ENCODE measurements at regions not wholly inside any gene's neighbourhood (a gene's known extent, or its start where the extent isn't known, plus 50 kb on each side); places are given as distances from the start of the nearest gene placed in this dataset.
"Not testable (repeated sequence)": the region's sequence is repeated elsewhere in the genome, so short reads cannot be mapped to it uniquely, and the experiment has no call there.

DNA sequence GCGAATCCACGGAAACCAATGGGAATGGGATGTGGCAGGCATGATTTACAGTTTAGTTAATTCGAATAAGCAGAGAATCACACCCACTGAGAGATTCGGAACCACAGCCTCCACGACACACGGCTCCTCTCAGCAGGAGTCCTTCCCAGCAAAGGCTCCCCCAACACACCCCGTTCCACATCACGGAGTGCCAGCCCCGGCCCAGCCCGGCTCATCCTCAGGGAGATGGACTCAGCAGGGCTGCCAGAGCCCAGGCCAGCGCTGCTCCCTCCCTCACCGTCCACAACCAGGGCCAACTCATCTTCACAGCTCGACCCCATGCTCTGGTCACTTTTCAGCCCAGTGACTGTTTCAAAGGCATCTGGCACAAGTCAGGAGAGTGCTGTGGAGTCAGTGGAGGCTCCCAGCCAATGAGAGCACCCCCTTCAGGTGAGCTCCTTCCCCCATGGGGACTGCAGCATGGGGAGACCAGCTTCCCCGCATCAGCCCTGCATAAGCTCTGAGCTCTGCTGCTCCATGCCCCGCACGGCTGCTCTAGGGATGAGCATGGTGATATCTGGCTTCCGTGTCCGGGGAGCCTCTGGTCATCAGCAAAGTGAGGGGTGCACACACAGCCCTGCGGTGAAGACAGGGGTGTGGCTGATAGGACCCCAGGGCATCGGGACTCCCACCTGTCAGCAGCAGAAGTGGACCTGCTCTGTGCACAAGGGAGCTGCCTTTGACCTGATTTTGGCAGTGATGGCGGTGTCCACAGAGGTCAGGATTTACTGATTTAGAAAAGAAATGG, 238.8 kb upstream of the SFSWAP start:
- Mint-ChIP-seq H3K9me3 (no peaks in the 10 kb centered on the region), H3K27ac (no peak overlapping the region)
- intact Hi-C loops (cut with micrococcal nuclease): no loop called here

DNA sequence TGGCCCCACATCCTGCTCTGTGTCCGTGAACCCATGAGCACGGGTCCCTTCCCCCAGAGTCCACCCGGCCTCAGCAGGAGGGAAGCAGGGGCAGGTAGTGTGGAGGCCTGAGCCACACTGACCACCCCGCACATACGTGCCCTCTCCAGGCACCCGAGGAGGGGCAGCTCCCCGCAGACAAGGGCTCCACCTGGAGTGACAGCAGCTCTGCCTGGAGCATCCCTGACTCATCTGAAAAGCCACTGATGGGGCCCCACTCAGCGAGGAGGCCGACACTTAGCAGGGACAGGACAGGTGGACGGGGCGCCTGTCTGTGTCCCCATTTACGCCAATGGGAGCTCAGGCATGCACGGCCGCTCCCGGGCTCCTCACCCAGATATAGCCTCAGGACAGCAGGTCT, 237.6 kb upstream of the SFSWAP start:
- no peak overlapping the region for H3K27ac Mint-ChIP-seq
- no peaks in the 10 kb centered on the region for H3K36me3 Mint-ChIP-seq (ENCODE audit: low read depth)
- H3K27me3 Mint-ChIP-seq: peaks cover 4% of the 10 kb centered on the region
- H3K4me3 Mint-ChIP-seq: no peak overlapping the region
- intact Hi-C loops (cut with micrococcal nuclease): no loop called here
- peaks cover 9% of the 10 kb centered on the region for H3K4me1 Mint-ChIP-seq (ENCODE audit: low read depth)
- H3K9me3 Mint-ChIP-seq: no peaks in the 10 kb centered on the region

More for the DNA sequence above, 238.8 kb upstream of the SFSWAP start:
- H3K27me3 Mint-ChIP-seq: peaks cover 4% of the 10 kb centered on the region
- H3K4me3 Mint-ChIP-seq: no peak overlapping the region
- no peaks in the 10 kb centered on the region for H3K36me3 Mint-ChIP-seq (ENCODE audit: low read depth)
- H3K4me1 Mint-ChIP-seq (ENCODE audit: low read depth): peaks cover 9% of the 10 kb centered on the region

DNA sequence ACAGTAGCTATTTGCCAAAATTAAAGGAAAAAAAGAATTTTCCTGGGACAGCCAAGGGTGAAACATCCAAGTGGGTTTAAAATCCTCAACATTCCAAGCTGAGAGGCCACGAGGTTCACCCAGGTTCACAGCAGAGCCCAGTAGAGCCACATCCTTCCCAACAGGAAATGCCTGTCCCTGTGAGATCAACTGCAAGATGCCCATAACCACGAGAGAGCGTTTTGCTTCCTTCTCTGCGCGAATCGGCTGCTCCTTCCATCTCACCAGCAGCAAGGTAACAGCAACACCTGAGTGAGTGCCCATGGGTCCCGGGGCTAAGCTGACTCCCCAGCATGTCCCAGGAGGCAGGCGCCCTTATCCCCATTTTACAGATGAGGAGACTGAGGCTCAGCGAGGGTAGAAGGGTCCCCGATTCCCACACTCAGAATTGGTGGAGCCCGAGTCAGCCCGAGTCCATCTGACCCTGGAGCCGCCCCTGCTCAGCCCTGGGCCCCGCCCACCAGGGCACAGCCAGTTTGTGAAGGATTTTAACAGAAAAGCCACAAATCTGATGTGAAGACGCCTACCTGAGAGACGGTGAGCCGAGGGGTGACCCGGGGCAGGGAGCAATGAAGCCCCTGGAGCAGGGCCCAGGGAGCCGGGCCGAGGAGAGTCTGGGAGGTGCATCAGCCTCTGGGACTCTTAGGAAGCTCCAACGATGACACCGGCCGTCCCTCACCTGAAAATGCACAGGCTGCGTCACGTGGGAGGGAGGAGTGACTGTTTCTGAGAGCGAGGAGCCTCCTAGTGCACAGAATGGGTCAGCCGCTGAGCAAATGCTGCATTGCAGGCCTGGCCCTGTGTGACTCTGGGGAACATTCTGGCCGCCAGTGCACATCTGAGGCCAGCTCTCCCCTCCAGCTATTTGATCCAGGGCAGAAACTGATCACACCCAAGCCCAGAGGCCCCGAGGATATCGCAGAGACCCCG, 236.9 kb upstream of the SFSWAP start:
- Mint-ChIP-seq H3K4me3 (peak overlapping the region; percentile 41), H3K27me3 (peaks cover 4% of the 10 kb centered on the region), H3K27ac (no peak overlapping the region), H3K9me3 (no peaks in the 10 kb centered on the region), H3K4me1 (ENCODE audit: low read depth) (peaks cover 9% of the 10 kb centered on the region), H3K36me3 (ENCODE audit: low read depth) (no peaks in the 10 kb centered on the region)
- intact Hi-C loops (cut with micrococcal nuclease): no loop called here

DNA sequence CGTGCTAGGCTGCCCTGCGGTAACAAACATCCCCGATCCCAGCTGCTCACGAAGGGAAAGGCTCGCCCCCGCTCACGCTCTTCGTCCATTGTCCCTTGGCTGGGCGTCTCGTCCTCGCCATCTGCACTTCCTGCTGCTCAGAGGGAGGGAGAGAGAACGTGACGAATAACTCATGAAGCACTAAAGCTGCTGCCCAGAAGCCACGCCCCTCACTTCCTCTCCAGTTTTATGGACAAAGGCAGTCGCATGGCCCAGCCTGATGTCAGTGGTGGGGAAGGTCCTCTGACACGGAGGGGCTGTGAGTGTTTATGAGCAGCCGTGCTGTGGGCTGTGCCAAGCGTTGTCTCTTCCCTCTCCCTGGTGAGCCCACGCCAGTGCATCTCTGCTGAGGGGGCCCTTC, 235.9 kb upstream of the SFSWAP start:
- H3K4me1 Mint-ChIP-seq (ENCODE audit: low read depth); intact Hi-C loops (cut with micrococcal nuclease); H3K27ac Mint-ChIP-seq; H3K36me3 Mint-ChIP-seq (ENCODE audit: low read depth); H3K27me3 Mint-ChIP-seq; H3K9me3 Mint-ChIP-seq; H3K4me3 Mint-ChIP-seq: not testable (repeated sequence)

DNA sequence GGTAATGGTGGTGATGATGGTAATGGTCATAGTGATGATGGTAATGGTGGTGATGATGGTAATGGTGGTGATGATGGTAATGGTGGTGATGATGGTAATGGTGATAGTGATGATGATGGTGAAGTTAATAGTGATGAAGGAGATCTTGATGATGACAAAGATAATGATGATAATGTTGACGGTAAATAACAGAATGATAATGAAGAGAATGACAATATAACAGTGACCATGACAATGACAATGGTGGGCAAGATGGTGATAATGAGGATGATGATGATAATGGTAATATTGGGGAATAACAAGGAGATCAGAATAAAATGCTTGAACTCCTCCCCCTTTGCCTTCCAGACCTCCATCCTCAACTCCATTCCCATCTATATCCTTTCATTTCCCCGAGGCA, 233.3 kb upstream of the SFSWAP start:
- Mint-ChIP-seq H3K36me3 (ENCODE audit: low read depth) (no peaks in the 10 kb centered on the region), H3K9me3 (no peaks in the 10 kb centered on the region), H3K4me3 (no peak overlapping the region), H3K27me3 (peaks cover 4% of the 10 kb centered on the region), H3K27ac (no peak overlapping the region), H3K4me1 (ENCODE audit: low read depth) (peaks cover 9% of the 10 kb centered on the region)
- intact Hi-C loops (cut with micrococcal nuclease): no loop called here

DNA sequence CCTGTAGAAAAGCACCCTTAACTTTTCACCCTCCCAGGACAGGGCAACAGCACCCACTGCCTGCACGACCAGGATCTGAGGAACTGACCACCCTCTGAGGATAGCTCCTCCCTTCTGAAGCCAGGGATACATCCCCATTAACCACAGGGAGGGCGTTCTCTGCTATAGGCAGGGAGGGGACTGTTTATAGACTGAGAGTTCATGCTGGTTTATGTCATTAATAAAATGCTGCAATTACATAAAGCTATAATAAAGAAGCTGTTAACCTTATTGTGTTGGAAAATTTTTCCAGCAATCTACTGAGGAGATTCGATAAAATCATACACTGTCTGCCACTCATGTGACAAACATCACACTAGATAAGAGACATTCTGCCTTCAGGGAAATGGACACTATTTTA, 232.4 kb upstream of the SFSWAP start:
- no peak overlapping the region for H3K4me3 Mint-ChIP-seq
- no peak overlapping the region for H3K27ac Mint-ChIP-seq
- H3K36me3 Mint-ChIP-seq (ENCODE audit: low read depth): no peaks in the 10 kb centered on the region
- peaks cover 9% of the 10 kb centered on the region for H3K4me1 Mint-ChIP-seq (ENCODE audit: low read depth)
- intact Hi-C loops (cut with micrococcal nuclease): no loop called here
- H3K9me3 Mint-ChIP-seq: no peaks in the 10 kb centered on the region
- peaks cover 3% of the 10 kb centered on the region for H3K27me3 Mint-ChIP-seq

DNA sequence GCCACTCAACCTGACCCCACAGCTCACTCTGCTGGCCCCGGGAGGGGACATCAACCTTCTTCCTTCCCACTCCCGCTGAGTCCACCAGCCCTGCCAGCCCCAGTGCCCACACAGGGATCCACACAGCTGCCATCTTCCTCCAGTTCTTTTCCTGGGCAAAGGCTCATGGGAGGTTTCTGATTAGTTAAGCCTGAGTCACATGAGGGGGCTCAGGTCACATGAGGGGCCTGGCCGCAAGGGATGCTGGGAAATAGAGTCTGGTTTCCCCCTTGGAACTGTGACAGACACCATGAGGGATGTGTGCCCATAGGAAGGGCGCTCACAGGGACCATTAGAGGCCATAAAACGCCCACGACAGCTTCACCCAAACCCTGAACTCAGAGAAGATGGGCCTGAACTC, 228.7 kb upstream of the SFSWAP start:
- no peaks in the 10 kb centered on the region for H3K9me3 Mint-ChIP-seq
- no peaks in the 10 kb centered on the region for H3K36me3 Mint-ChIP-seq (ENCODE audit: low read depth)

DNA sequence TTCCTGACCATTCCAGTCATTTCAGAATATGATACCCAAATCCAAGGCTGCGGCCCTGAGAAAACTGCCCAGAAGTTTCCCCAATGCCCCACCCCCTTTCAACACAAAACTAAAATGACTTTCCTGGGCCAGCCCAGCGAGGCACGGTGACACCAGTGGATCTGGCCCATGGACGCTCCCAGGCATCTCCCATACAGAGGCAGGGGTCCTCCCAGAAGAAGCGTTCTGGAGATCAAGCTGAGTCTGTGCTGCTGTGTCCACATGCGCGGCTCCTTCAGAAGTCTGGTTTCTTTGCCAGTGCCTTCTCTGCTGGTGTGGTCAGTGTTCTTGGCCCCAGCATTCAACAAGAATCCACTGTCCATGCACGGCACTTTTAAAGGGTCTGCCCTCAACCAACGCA, 228.2 kb upstream of the SFSWAP start:
- intact Hi-C loops (cut with micrococcal nuclease): no loop called here

More for the DNA sequence above, 228.7 kb upstream of the SFSWAP start:
- Mint-ChIP-seq H3K27ac (no peak overlapping the region), H3K4me3 (no peak overlapping the region), H3K4me1 (ENCODE audit: low read depth) (peaks cover 9% of the 10 kb centered on the region), H3K27me3 (peaks cover 5% of the 10 kb centered on the region)
- intact Hi-C loops (cut with micrococcal nuclease): no loop called here

DNA sequence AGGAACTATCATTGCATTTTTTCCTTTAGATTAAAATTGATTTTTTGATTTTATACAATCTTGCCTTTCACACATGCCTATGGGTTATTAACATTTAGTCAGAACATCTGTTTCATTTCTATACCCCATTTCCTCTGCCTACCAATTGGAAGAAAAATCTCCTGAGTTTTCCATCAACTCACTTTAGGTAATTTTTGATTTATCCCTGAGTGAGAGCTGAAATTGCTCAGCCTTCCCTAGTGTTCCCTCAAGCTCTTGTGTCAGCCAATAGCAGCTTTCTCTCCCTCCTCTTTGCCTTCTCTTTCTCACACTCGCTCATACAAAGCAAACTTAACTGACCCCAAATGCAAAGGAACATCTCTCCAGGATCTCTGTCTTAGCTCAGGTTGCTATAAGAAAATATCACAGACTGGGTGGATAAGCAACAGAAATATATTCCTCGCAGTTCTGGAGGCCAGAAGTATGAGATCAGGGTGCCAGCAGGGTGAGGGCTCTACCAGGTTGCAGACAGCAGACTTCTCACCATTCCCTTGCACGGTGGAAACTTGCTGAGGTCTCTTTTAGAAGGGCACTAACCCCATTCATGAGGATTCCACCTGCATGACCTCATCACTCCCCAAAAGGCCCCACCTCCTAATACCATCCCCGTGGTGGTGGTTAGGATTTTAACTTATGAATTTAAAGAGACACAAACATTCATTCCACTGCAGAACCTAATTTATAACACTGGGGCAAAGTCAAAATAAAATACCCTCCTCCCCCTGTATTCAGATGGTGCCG, 224.2 kb upstream of the SFSWAP start:
- Mint-ChIP-seq H3K4me1 (ENCODE audit: low read depth) (peaks cover 19% of the 10 kb centered on the region), H3K9me3 (no peaks in the 10 kb centered on the region), H3K4me3 (no peak overlapping the region), H3K27ac (no peak overlapping the region), H3K36me3 (ENCODE audit: low read depth) (no peaks in the 10 kb centered on the region), H3K27me3 (peaks cover 4% of the 10 kb centered on the region)
- intact Hi-C loops (cut with micrococcal nuclease): no loop called here

More for the DNA sequence above, 228.2 kb upstream of the SFSWAP start:
- H3K27ac Mint-ChIP-seq: no peak overlapping the region
- H3K4me3 Mint-ChIP-seq: no peak overlapping the region
- peaks cover 5% of the 10 kb centered on the region for H3K27me3 Mint-ChIP-seq
- H3K36me3 Mint-ChIP-seq (ENCODE audit: low read depth): no peaks in the 10 kb centered on the region
- H3K9me3 Mint-ChIP-seq: no peaks in the 10 kb centered on the region
- H3K4me1 Mint-ChIP-seq (ENCODE audit: low read depth): peaks cover 14% of the 10 kb centered on the region

DNA sequence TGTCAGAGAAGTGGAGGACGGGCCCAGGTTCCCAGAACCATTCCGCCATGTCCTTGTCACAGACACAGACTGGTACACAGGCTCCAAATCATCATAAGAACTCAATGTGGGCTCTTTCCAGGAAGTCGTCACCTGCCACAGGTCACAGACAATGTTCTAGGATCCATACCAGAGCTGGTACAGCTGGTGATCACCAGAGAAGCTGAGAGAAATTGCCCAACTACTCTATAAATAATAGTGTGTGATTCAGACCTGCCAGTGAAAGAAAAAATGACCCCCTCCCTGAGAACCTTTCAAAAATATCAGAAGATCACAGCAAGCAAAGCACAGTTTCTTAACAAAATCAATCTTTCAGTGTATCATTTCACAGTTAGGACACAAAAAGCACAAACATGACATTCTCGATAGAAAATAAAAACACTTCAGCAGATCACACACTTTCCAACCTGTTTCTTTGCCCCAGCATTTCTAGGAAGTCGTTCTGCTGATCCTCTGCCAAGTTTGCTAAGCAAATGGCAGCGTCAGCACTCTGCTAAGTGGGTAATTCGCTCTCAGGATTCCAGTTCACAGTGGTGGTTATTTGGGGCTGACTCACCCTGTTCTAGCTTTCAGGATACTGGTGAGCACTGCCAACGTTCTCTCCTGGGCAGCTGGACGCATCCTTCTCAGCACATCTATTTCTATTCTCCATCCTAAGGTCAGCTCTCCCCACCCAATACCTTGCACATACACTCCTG, 223.3 kb upstream of the SFSWAP start:
- Mint-ChIP-seq H3K4me1 (ENCODE audit: low read depth) (peaks cover 19% of the 10 kb centered on the region), H3K9me3 (no peaks in the 10 kb centered on the region), H3K27me3 (peaks cover 4% of the 10 kb centered on the region), H3K36me3 (ENCODE audit: low read depth) (no peaks in the 10 kb centered on the region), H3K4me3 (no peak overlapping the region), H3K27ac (no peak overlapping the region)
- intact Hi-C loops (cut with micrococcal nuclease): no loop called here

DNA sequence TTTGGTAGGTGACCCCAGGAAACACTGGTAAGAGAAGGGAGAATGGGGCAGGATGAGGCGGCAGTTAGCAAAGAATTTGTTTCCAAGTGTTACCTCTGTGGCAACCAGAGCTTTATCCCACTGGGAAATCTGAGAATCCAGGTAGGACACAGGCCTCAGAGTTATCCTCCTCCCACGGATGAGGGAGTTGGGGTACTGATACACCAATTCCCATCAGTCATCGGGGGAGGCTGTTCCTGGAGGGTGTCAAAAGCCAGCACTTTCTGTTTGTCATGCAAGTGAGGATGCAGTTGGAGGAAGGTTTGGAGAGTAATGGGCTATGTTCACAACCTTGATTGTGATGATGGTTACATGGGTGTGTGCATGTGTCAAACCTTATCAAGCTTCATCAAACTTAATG, 221.2 kb upstream of the SFSWAP start:
- intact Hi-C loops (cut with micrococcal nuclease): no loop called here

DNA sequence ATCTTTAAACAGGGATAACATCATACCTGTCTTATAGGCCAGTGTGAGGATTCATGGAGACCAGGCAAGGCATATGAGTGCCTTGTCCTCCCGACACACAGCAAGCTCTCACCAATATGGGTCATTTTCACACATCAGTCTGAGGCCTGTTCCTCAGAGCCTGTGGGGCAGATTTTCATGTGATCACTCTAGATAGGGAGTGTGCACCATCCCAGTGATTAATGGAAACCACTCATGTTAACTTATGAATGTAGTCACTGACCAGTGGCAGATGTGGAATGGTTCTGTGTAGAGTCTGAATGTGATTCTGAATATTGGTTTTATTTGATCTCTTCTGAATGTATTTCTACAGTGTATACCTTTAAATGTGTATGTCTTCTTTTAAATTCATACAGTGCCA, 219.7 kb upstream of the SFSWAP start:
- H3K36me3 Mint-ChIP-seq (ENCODE audit: low read depth): no peaks in the 10 kb centered on the region
- peaks cover 4% of the 10 kb centered on the region for H3K27me3 Mint-ChIP-seq
- H3K9me3 Mint-ChIP-seq: no peaks in the 10 kb centered on the region
- no peak overlapping the region for H3K4me3 Mint-ChIP-seq
- H3K27ac Mint-ChIP-seq: no peak overlapping the region
- intact Hi-C loops (cut with micrococcal nuclease): no loop called here
- H3K4me1 Mint-ChIP-seq (ENCODE audit: low read depth): peaks cover 12% of the 10 kb centered on the region

More for the DNA sequence above, 221.2 kb upstream of the SFSWAP start:
- Mint-ChIP-seq H3K4me3 (no peak overlapping the region), H3K4me1 (ENCODE audit: low read depth) (peaks cover 19% of the 10 kb centered on the region), H3K27me3 (peaks cover 4% of the 10 kb centered on the region), H3K9me3 (no peaks in the 10 kb centered on the region), H3K36me3 (ENCODE audit: low read depth) (no peaks in the 10 kb centered on the region), H3K27ac (no peak overlapping the region)

DNA sequence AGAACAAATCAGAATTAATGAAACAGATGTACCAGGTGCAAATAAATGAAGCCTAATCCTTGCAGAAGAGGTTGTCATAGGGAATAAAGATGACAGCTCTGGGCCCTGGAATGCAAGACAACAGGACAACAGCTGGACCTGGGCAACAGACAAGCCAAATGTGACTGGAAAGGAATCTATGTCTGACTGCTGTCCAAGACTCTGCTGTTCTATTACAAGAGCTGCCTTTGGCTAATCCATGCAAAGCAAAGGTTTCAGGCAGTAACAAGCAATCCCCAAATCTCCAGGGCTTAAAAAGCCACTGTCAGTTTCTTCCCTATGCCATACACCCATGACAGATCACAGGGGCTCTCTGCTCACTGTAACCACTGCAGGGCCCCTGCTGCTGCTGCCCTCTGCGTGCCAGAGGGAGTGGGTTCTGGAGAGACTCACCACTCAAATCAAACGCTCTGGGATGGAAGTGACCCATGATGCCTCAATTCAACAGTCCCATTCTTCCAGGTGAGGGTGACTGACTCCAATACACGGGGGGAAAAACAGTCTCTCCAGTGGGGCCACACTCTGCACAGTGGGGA, 218.9 kb upstream of the SFSWAP start:
- H3K9me3 Mint-ChIP-seq: no peaks in the 10 kb centered on the region
- H3K36me3 Mint-ChIP-seq (ENCODE audit: low read depth): no peaks in the 10 kb centered on the region
- H3K27ac Mint-ChIP-seq: no peak overlapping the region
- H3K27me3 Mint-ChIP-seq: no peaks in the 10 kb centered on the region
- intact Hi-C loops (cut with micrococcal nuclease): no loop called here
- H3K4me3 Mint-ChIP-seq: no peak overlapping the region
- peaks cover 12% of the 10 kb centered on the region for H3K4me1 Mint-ChIP-seq (ENCODE audit: low read depth)

Measured in dendritic cell treated with granulocyte-macrophage colony-stimulating factor and Interleukin-4, amounts not matched to agents 40 ng/mL and 50 ng/mL, for 4 days (primary cell).